ENCODE measurements at regions not wholly inside any gene's neighbourhood (a gene's known extent, or its start where the extent isn't known, plus 50 kb on each side); places are given as distances from the start of the nearest gene placed in this dataset.

DNA sequence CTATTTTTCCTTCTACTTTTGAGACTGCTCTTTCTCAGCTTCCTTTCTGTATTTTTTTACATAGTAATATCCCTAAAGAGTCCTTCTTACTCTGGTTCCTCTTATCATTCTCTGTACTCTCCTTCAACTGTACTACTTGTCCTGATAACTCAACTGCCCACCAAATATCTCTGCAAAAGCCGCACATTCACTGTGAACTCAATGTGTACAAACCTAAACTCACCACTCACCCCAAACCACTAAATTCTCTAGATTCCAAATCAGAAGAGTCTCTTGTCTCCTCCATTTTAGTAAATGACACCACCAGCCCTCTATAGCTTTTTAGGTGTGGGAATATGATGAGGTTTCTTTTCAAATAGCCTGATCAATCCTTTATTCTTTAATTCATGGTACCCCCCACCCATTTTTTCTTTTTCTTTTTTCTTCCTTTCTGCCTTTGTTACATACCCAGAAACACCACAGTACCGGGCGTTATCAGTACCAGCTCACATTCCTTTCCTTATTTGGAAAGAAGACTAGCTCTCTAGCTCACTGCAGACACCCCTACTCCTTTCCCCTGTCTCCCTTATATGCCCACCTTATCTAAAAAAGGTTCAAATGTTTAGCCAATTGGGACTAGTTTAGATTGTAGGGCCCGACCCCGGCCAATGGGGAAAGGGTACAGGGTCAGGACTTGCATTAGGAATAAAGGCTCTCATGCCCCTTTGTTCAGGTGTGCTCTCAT is 63.1 kb upstream of the RANBP6 start:
- H3K27ac ChIP-seq (ENCODE audit: low read depth, low read length) = peak overlapping the region; percentile 58
- H3K27me3 ChIP-seq (ENCODE audit: insufficient read depth, low read length, poor library complexity) = no peaks in the 10 kb centered on the region
- peak; percentile 74 for DNase-seq
- no peaks in the 10 kb centered on the region for H3K79me2 ChIP-seq (ENCODE audit: control insufficient read depth, insufficient read depth, low read length)
- H3K18ac ChIP-seq (ENCODE audit: low read length) = peak overlapping the region; percentile 87
- no peaks in the 10 kb centered on the region for H3K36me3 ChIP-seq (ENCODE audit: control insufficient read depth, insufficient read depth, low read length)
- peak overlapping the region; percentile 22 for H2BK5ac ChIP-seq (ENCODE audit: low read length)
- H3K4me3 ChIP-seq (ENCODE audit: low read length) = no peak overlapping the region
- peak overlapping the region; percentile 86 for H3K56ac ChIP-seq (ENCODE audit: low read length)
- no peak overlapping the region for H4K8ac ChIP-seq (ENCODE audit: low read depth, low read length)
- no peak overlapping the region for H4K5ac ChIP-seq (ENCODE audit: low read length)
- peak overlapping the region; percentile 85 for H2BK15ac ChIP-seq (replicated peaks; ENCODE audit: low read depth)
- H3K4me1 ChIP-seq (ENCODE audit: control insufficient read depth, low read depth, low read length) = peaks cover 11% of the 10 kb centered on the region
- H2BK120ac ChIP-seq (ENCODE audit: low read depth, low read length) = peak overlapping the region; percentile 98
- H2AK5ac ChIP-seq (ENCODE audit: low read length) = no peak overlapping the region
- no peak overlapping the region for H3K23ac ChIP-seq (ENCODE audit: low read length)
- H3K79me1 ChIP-seq (ENCODE audit: low read length) = no peaks in the 10 kb centered on the region
- H3K4ac ChIP-seq (ENCODE audit: low read depth, low read length) = no peak overlapping the region
- WGBS (ENCODE audit: extremely low coverage, insufficient coverage, low lambda C conversion rate) = 100% methylated on average over 1 of the region's 5 CpGs
- no peak overlapping the region for H3K9ac ChIP-seq (ENCODE audit: low read length)
- H3K4me2 ChIP-seq (ENCODE audit: low read length) = no peak overlapping the region

DNA sequence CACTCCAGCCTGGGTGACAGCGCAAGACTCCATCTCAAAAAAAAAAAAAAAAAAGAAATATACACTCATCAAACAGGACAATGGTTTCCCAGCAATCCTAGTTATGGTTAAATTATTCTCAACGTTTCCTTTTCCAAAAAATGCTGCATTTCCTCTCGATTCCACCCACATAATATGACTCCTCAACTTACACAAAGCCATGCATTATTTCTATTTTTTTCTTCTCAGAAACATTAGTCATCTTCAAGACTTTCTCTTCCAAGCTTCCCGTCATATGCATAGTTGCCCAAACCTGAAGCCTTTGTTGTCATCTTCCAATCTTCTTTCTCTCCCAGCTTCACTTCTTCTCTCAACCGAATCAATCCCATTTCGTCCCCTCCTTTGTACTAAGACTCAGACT is 61.4 kb upstream of the RANBP6 start:
- Histone ChIP-seq H3K4me1 (ENCODE audit: control insufficient read depth, low read depth, low read length) (peaks cover 11% of the 10 kb centered on the region), H2BK15ac (replicated peaks; ENCODE audit: low read depth) (no peak overlapping the region), H3K56ac (ENCODE audit: low read length) (no peak overlapping the region), H3K4ac (ENCODE audit: low read depth, low read length) (no peak overlapping the region), H2BK5ac (ENCODE audit: low read length) (no peak overlapping the region), H2BK120ac (ENCODE audit: low read depth, low read length) (no peak overlapping the region), H2AK5ac (ENCODE audit: low read length) (no peak overlapping the region), H3K79me1 (ENCODE audit: low read length) (no peaks in the 10 kb centered on the region), H3K23ac (ENCODE audit: low read length) (no peak overlapping the region), H4K5ac (ENCODE audit: low read length) (no peak overlapping the region), H3K27me3 (ENCODE audit: insufficient read depth, low read length, poor library complexity) (no peaks in the 10 kb centered on the region), H3K36me3 (ENCODE audit: control insufficient read depth, insufficient read depth, low read length) (no peaks in the 10 kb centered on the region), H3K4me3 (ENCODE audit: low read length) (no peak overlapping the region), H3K27ac (ENCODE audit: low read depth, low read length) (no peak overlapping the region), H3K4me2 (ENCODE audit: low read length) (no peak overlapping the region), H4K8ac (ENCODE audit: low read depth, low read length) (no peak overlapping the region), H3K18ac (ENCODE audit: low read length) (no peak overlapping the region), H3K79me2 (ENCODE audit: control insufficient read depth, insufficient read depth, low read length) (no peaks in the 10 kb centered on the region), H3K9ac (ENCODE audit: low read length) (no peak overlapping the region)
- WGBS (ENCODE audit: extremely low coverage, insufficient coverage, low lambda C conversion rate) = 100% methylated on average over 3 of the region's 6 CpGs
- DNase-seq = no peak

DNA sequence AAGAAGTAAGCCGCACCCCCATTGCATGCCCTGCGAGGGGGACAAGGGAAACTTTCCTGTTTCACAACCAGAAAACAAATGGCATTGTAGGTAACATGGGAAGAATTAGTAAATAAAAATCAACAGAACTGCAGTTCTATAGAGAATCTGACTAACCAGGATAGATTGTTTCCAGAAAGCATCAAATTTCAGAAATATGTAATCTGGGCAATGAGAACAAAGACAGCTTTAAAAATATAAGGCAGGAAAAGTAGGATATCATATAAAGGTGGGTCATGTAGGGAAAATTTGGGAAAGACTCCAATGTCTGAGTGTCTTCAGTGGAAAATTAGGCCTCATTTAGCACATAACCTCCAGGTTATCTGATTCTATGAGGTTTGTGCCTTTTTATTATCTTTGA is 58.3 kb upstream of the RANBP6 start:
- H3K56ac ChIP-seq (ENCODE audit: low read length) = no peak overlapping the region
- peaks cover 3% of the 10 kb centered on the region for H3K4me1 ChIP-seq (ENCODE audit: control insufficient read depth, low read depth, low read length)
- no peak overlapping the region for H2AK5ac ChIP-seq (ENCODE audit: low read length)
- no peak for DNase-seq
- WGBS (ENCODE audit: extremely low coverage, insufficient coverage, low lambda C conversion rate) = no CpG with 5 or more reads among the region's 2 CpGs
- no peak overlapping the region for H2BK15ac ChIP-seq (replicated peaks; ENCODE audit: low read depth)
- H2BK5ac ChIP-seq (ENCODE audit: low read length) = no peak overlapping the region
- no peak overlapping the region for H3K27ac ChIP-seq (ENCODE audit: low read depth, low read length)
- H3K79me2 ChIP-seq (ENCODE audit: control insufficient read depth, insufficient read depth, low read length) = no peaks in the 10 kb centered on the region
- H3K23ac ChIP-seq (ENCODE audit: low read length) = no peak overlapping the region
- no peak overlapping the region for H2BK120ac ChIP-seq (ENCODE audit: low read depth, low read length)
- H4K5ac ChIP-seq (ENCODE audit: low read length) = no peak overlapping the region
- no peak overlapping the region for H3K18ac ChIP-seq (ENCODE audit: low read length)
- no peak overlapping the region for H3K9ac ChIP-seq (ENCODE audit: low read length)
- no peak overlapping the region for H3K4me3 ChIP-seq (ENCODE audit: low read length)
- no peaks in the 10 kb centered on the region for H3K36me3 ChIP-seq (ENCODE audit: control insufficient read depth, insufficient read depth, low read length)
- H3K4me2 ChIP-seq (ENCODE audit: low read length) = no peak overlapping the region
- no peak overlapping the region for H3K4ac ChIP-seq (ENCODE audit: low read depth, low read length)
- no peaks in the 10 kb centered on the region for H3K27me3 ChIP-seq (ENCODE audit: insufficient read depth, low read length, poor library complexity)
- H3K79me1 ChIP-seq (ENCODE audit: low read length) = no peaks in the 10 kb centered on the region
- H4K8ac ChIP-seq (ENCODE audit: low read depth, low read length) = no peak overlapping the region

DNA sequence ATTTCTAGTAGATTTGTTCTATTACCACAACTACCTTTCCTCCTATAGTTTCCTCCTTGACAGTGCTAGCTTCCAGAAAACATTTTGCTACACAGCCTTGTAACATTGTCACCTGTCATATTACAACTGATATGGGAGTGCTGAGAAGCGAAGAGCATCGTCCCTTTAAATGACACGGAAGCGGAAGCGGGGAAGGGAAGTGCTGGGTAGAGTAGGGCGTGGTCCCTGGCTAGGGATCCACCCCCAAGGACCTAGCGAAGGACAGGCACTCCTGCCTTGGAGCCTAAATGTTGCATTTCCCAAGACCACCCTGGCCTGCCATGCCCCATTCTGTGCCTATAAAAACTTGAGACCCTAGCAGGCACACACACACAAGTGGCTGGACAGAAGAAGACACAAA is 57.4 kb upstream of the RANBP6 start:
- no peak overlapping the region for H3K27ac ChIP-seq (ENCODE audit: low read depth, low read length)
- no peak overlapping the region for H2BK15ac ChIP-seq (replicated peaks; ENCODE audit: low read depth)
- no peak overlapping the region for H2AK5ac ChIP-seq (ENCODE audit: low read length)
- H3K18ac ChIP-seq (ENCODE audit: low read length) = no peak overlapping the region
- H3K4me2 ChIP-seq (ENCODE audit: low read length) = no peak overlapping the region
- no peak overlapping the region for H3K4ac ChIP-seq (ENCODE audit: low read depth, low read length)
- H3K4me3 ChIP-seq (ENCODE audit: low read length) = no peak overlapping the region
- no peak overlapping the region for H3K23ac ChIP-seq (ENCODE audit: low read length)
- no peaks in the 10 kb centered on the region for H3K27me3 ChIP-seq (ENCODE audit: insufficient read depth, low read length, poor library complexity)
- DNase-seq = no peak
- no peaks in the 10 kb centered on the region for H3K4me1 ChIP-seq (ENCODE audit: control insufficient read depth, low read depth, low read length)
- no CpG with 5 or more reads among the region's 7 CpGs for WGBS (ENCODE audit: extremely low coverage, insufficient coverage, low lambda C conversion rate)
- no peaks in the 10 kb centered on the region for H3K79me2 ChIP-seq (ENCODE audit: control insufficient read depth, insufficient read depth, low read length)
- no peak overlapping the region for H4K8ac ChIP-seq (ENCODE audit: low read depth, low read length)
- no peak overlapping the region for H4K5ac ChIP-seq (ENCODE audit: low read length)
- no peaks in the 10 kb centered on the region for H3K36me3 ChIP-seq (ENCODE audit: control insufficient read depth, insufficient read depth, low read length)
- no peaks in the 10 kb centered on the region for H3K79me1 ChIP-seq (ENCODE audit: low read length)
- no peak overlapping the region for H3K56ac ChIP-seq (ENCODE audit: low read length)
- H2BK120ac ChIP-seq (ENCODE audit: low read depth, low read length) = no peak overlapping the region
- H3K9ac ChIP-seq (ENCODE audit: low read length) = no peak overlapping the region
- no peak overlapping the region for H2BK5ac ChIP-seq (ENCODE audit: low read length)

DNA sequence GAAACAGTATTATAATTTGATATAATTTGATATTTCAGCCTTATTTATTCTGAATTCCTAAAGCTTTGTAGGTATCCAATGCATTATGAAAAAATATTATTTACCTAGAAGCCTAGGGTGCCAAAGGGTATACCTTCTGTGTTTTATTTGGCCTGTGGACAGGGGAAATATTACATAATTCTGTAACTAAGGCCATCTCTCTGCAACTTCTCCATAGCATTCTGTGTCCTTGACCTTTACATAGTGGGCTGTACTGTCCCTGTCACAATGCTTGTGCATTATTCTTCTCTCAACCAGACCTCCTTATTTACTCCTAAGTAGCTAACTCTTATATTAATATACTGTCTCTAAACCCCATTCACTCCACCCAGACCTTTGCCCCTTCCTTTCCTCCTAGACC is 57.0 kb upstream of the RANBP6 start:
- H3K4me3 ChIP-seq (ENCODE audit: low read length) = no peak overlapping the region
- no peak overlapping the region for H4K5ac ChIP-seq (ENCODE audit: low read length)
- H3K36me3 ChIP-seq (ENCODE audit: control insufficient read depth, insufficient read depth, low read length) = no peaks in the 10 kb centered on the region
- H3K18ac ChIP-seq (ENCODE audit: low read length) = no peak overlapping the region
- no peaks in the 10 kb centered on the region for H3K79me1 ChIP-seq (ENCODE audit: low read length)
- DNase-seq = no peak
- no peak overlapping the region for H3K27ac ChIP-seq (ENCODE audit: low read depth, low read length)
- H3K27me3 ChIP-seq (ENCODE audit: insufficient read depth, low read length, poor library complexity) = no peaks in the 10 kb centered on the region
- H3K4ac ChIP-seq (ENCODE audit: low read depth, low read length) = no peak overlapping the region
- H3K4me2 ChIP-seq (ENCODE audit: low read length) = no peak overlapping the region
- no peak overlapping the region for H4K8ac ChIP-seq (ENCODE audit: low read depth, low read length)
- H3K56ac ChIP-seq (ENCODE audit: low read length) = no peak overlapping the region
- no peak overlapping the region for H2AK5ac ChIP-seq (ENCODE audit: low read length)
- no peaks in the 10 kb centered on the region for H3K79me2 ChIP-seq (ENCODE audit: control insufficient read depth, insufficient read depth, low read length)
- H2BK15ac ChIP-seq (replicated peaks; ENCODE audit: low read depth) = no peak overlapping the region
- no peak overlapping the region for H2BK120ac ChIP-seq (ENCODE audit: low read depth, low read length)
- H3K4me1 ChIP-seq (ENCODE audit: control insufficient read depth, low read depth, low read length) = no peaks in the 10 kb centered on the region
- H3K9ac ChIP-seq (ENCODE audit: low read length) = no peak overlapping the region
- no peak overlapping the region for H3K23ac ChIP-seq (ENCODE audit: low read length)
- H2BK5ac ChIP-seq (ENCODE audit: low read length) = no peak overlapping the region

DNA sequence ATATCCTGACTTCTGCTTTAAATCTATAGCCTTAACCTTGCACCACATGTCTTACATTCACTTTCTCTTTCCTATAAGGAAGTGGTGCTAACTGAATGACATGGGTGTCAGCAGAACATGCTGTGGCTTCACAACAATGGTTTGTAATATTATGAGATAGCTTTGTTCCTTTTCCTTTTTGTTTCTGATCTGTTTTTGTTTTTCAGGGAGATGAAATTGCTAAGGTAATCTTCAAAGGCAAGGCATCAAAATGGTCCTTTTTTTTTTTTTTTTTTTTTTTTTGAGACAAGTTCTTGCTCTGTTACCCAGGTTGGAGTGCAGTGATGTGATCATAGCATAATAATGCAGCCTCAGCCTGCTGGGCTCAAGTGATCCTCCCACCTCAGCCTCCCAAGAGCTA is 53.6 kb upstream of the RANBP6 start:
- Histone ChIP-seq H3K79me2 (ENCODE audit: control insufficient read depth, insufficient read depth, low read length) (no peaks in the 10 kb centered on the region), H2BK5ac (ENCODE audit: low read length) (no peak overlapping the region), H3K9ac (ENCODE audit: low read length) (no peak overlapping the region), H4K8ac (ENCODE audit: low read depth, low read length) (no peak overlapping the region), H4K5ac (ENCODE audit: low read length) (no peak overlapping the region), H2AK5ac (ENCODE audit: low read length) (no peak overlapping the region), H3K36me3 (ENCODE audit: control insufficient read depth, insufficient read depth, low read length) (no peaks in the 10 kb centered on the region), H3K18ac (ENCODE audit: low read length) (no peak overlapping the region), H2BK120ac (ENCODE audit: low read depth, low read length) (no peak overlapping the region), H3K4ac (ENCODE audit: low read depth, low read length) (no peak overlapping the region), H3K79me1 (ENCODE audit: low read length) (no peaks in the 10 kb centered on the region), H3K56ac (ENCODE audit: low read length) (no peak overlapping the region), H3K27ac (ENCODE audit: low read depth, low read length) (no peak overlapping the region), H2BK15ac (replicated peaks; ENCODE audit: low read depth) (no peak overlapping the region), H3K4me1 (ENCODE audit: control insufficient read depth, low read depth, low read length) (no peaks in the 10 kb centered on the region), H3K27me3 (ENCODE audit: insufficient read depth, low read length, poor library complexity) (no peaks in the 10 kb centered on the region), H3K4me2 (ENCODE audit: low read length) (no peak overlapping the region), H3K4me3 (ENCODE audit: low read length) (no peak overlapping the region), H3K23ac (ENCODE audit: low read length) (no peak overlapping the region)
- DNase-seq = no peak

Data from mesendoderm (in vitro differentiated cells).